ENCODE measurements at regions not wholly inside any gene's neighbourhood (a gene's known extent, or its start where the extent isn't known, plus 50 kb on each side); places are given as distances from the start of the nearest gene placed in this dataset.

- DNase-seq (ENCODE audit: low read depth, low spot score) (no peak), FAIRE-seq (no peak)
- Histone ChIP-seq H3K4me2 (ENCODE audit: insufficient read depth, low read length) (no peak overlapping the region), H3K27ac (ENCODE audit: insufficient read depth, low read depth, low read length) (no peak overlapping the region), H3K4me3 (replicated peaks in 1 of 3; ENCODE audit: insufficient read depth in 1 of 3, low read depth in 1 of 3, low read length in 3 of 3) (no peak overlapping the region), H3K36me3 (ENCODE audit: control insufficient read depth in 2 of 2, extremely low read depth in 1 of 2, insufficient read depth in 2 of 2, low read length in 2 of 2) (no peaks in the 10 kb centered on the region), H3K4me1 (ENCODE audit: control insufficient read depth, extremely low read depth, insufficient read depth, low read length) (no peaks in the 10 kb centered on the region), H3K9me1 (replicated peaks; ENCODE audit: control insufficient read depth, extremely low read depth, insufficient read depth, low read length) (no peaks in the 10 kb centered on the region), H2AFZ (ENCODE audit: low read depth, low read length) (no peak overlapping the region), H3K27me3 (ENCODE audit: control insufficient read depth in 2 of 2, insufficient read depth in 2 of 2, low read length in 2 of 2) (no peaks in the 10 kb centered on the region), H3K9me3 (replicated peaks; ENCODE audit: control insufficient read depth, insufficient read depth, low read length) (no peaks in the 10 kb centered on the region), H3K9ac (replicated peaks; ENCODE audit: extremely low read depth, insufficient read depth, low read length) (no peak overlapping the region), H3K79me2 (ENCODE audit: control insufficient read depth, insufficient read depth, low read length) (no peaks in the 10 kb centered on the region), H4K20me1 (replicated peaks; ENCODE audit: control insufficient read depth, extremely low read depth, insufficient read depth, low read length) (no peaks in the 10 kb centered on the region)
- no peak for TF ChIP-seq POLR2AphosphoS5 (IDR thresholded peaks at IDR 0.05; ENCODE audit: insufficient read depth, low read depth, low read length)
- TF ChIP-seq JUN (IDR thresholded peaks at IDR 0.05; ENCODE audit: borderline replicate concordance, insufficient read depth, insufficient read length, low read depth) = no peak
- TF ChIP-seq EZH2 (IDR thresholded peaks at IDR 0.05; ENCODE audit: borderline replicate concordance, low read depth, low read length, severe bottlenecking) = no peak
- TF ChIP-seq FOS (IDR thresholded peaks at IDR 0.05; ENCODE audit: borderline replicate concordance, insufficient read depth, low read length) = no peak
- BruUV-seq (replicated peaks) = no TSS peak
- intact Hi-C loops (cut with micrococcal nuclease) (no loop called here), dilution Hi-C loops (cut with MboI; ENCODE audit: extremely low pct_ligation_motif_present, low sequenced_read_pairs) (no loop called here)
- CTCF ChIA-PET = interaction anchor here (1.2 kb wide), 1 partner anchor 19 kb away, joined by 3 read pairs; no protein-coding TSS in a partner anchor
- POLR2A ChIA-PET = no interaction called here
Measured at GRCh38 chr7:135825406-135825805, 76.8 kb upstream of the FAM180A start.

- intact Hi-C loops (cut with micrococcal nuclease) = no loop called here
- Histone ChIP-seq H3K9ac (replicated peaks; ENCODE audit: extremely low read depth, insufficient read depth, low read length) (no peak overlapping the region), H3K9me1 (replicated peaks; ENCODE audit: control insufficient read depth, extremely low read depth, insufficient read depth, low read length) (no peaks in the 10 kb centered on the region), H4K20me1 (replicated peaks; ENCODE audit: control insufficient read depth, extremely low read depth, insufficient read depth, low read length) (no peaks in the 10 kb centered on the region), H3K4me1 (ENCODE audit: control insufficient read depth, extremely low read depth, insufficient read depth, low read length) (no peaks in the 10 kb centered on the region), H3K4me2 (ENCODE audit: insufficient read depth, low read length) (no peak overlapping the region), H3K27me3 (ENCODE audit: control insufficient read depth in 2 of 2, insufficient read depth in 2 of 2, low read length in 2 of 2) (no peaks in the 10 kb centered on the region), H3K4me3 (replicated peaks in 1 of 3; ENCODE audit: insufficient read depth in 1 of 3, low read depth in 1 of 3, low read length in 3 of 3) (no peak overlapping the region), H3K27ac (ENCODE audit: insufficient read depth, low read depth, low read length) (no peak overlapping the region), H3K36me3 (ENCODE audit: control insufficient read depth in 2 of 2, extremely low read depth in 1 of 2, insufficient read depth in 2 of 2, low read length in 2 of 2) (no peaks in the 10 kb centered on the region), H2AFZ (ENCODE audit: low read depth, low read length) (no peak overlapping the region), H3K9me3 (replicated peaks; ENCODE audit: control insufficient read depth, insufficient read depth, low read length) (no peaks in the 10 kb centered on the region), H3K79me2 (ENCODE audit: control insufficient read depth, insufficient read depth, low read length) (no peaks in the 10 kb centered on the region)
- CTCF ChIA-PET = no interaction called here
- FAIRE-seq (no peak), DNase-seq (ENCODE audit: low read depth, low spot score) (no peak)
- POLR2A ChIA-PET = no interaction called here
- TF ChIP-seq POLR2A (IDR thresholded peaks at IDR 0.05; ENCODE audit: low read depth, low read length) (no peak), MAX (IDR thresholded peaks at IDR 0.05; ENCODE audit: insufficient read depth, insufficient read length) (no peak), FOS (IDR thresholded peaks at IDR 0.05; ENCODE audit: borderline replicate concordance, insufficient read depth, low read length) (no peak), GATA2 (IDR thresholded peaks at IDR 0.05; ENCODE audit: insufficient read depth, insufficient read length, low read depth, low read length) (no peak), MYC (IDR thresholded peaks at IDR 0.05; ENCODE audit: low read depth, low read length) (no peak), CTCF (IDR thresholded peaks at IDR 0.05; ENCODE audit: extremely low read depth in 1 of 2, insufficient read depth in 1 of 2, low read depth in 1 of 2, low read length in 2 of 2) (no peak), EZH2 (IDR thresholded peaks at IDR 0.05; ENCODE audit: borderline replicate concordance, low read depth, low read length, severe bottlenecking) (no peak), JUN (IDR thresholded peaks at IDR 0.05; ENCODE audit: borderline replicate concordance, insufficient read depth, insufficient read length, low read depth) (no peak), POLR2AphosphoS5 (IDR thresholded peaks at IDR 0.05; ENCODE audit: insufficient read depth, low read depth, low read length) (no peak)
- dilution Hi-C loops (cut with MboI; ENCODE audit: extremely low pct_ligation_motif_present, low sequenced_read_pairs) = no loop called here
- no TSS peak for BruUV-seq (replicated peaks)
Measured at GRCh38 chr7:135822376-135822775, 73.8 kb upstream of the FAM180A start.
